LoVo (cell line): ENCODE measurements at regions not wholly inside any gene's neighbourhood (a gene's known extent, or its start where the extent isn't known, plus 50 kb on each side); places are given as distances from the start of the nearest gene placed in this dataset.
"Not testable (repeated sequence)": the region's sequence is repeated elsewhere in the genome, so short reads cannot be mapped to it uniquely, and the experiment has no call there.

Experiments
- DNase-seq: peaks from one replicate; pipeline ENCODE4 v3.0.0-alpha.2; 2016; ENCODE audit warnings: low spot score

DNA sequence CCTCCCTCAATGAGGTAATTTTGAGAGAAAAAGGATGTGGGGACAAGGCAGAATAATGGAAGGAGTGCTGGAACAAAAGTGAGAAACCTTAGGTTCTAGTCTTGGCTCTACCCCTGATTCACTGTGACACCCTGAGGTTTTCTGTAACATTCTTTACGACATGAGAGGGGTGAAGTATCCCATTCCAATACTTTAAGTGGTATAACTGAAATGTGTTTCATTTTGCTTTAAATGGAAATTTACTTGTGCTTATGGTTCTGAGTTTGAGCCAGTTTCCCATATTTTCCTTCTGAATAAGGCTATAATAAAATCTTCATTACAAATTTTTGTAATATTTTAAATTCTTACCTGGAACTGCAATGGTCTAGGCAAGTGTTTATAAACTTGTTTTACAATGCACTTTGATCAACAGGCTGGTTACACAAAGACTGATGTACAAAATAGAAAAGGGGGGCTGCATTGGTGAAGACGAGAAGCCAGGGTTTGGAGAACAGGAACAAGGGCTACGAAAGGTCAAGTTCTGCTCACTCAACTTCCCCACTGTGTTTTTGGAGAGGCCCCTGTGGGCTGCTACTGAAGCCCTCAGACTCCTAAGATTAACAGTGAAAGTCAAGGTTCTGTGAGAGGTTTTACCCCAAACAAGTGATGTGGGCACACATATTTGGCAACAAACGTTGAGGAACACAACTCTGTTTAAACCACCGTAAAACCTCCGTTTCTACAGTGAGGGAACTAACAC lies 171.9 kb upstream of the ELL2 start:
- DNase-seq, result peak; percentile 21

DNA sequence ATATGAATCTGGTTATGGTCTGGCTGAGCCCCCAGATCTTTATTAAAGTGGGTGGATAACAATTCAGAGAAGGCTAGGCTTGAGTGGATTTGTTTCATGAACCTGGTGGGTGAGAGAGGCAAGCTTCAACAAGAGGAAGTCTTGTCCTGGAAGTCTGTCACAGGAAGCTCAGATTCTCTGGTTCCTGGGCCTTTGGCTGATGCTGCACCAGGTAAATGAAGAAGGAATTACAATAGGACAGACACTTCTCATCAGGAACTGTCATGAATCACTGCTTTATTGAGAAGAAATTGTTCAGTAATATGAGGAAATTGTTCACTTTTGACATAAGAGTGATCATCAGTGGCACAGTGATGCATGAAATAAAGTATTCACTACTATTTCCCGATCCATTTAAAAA lies 167.6 kb upstream of the ELL2 start:
- no peak for DNase-seq

DNA sequence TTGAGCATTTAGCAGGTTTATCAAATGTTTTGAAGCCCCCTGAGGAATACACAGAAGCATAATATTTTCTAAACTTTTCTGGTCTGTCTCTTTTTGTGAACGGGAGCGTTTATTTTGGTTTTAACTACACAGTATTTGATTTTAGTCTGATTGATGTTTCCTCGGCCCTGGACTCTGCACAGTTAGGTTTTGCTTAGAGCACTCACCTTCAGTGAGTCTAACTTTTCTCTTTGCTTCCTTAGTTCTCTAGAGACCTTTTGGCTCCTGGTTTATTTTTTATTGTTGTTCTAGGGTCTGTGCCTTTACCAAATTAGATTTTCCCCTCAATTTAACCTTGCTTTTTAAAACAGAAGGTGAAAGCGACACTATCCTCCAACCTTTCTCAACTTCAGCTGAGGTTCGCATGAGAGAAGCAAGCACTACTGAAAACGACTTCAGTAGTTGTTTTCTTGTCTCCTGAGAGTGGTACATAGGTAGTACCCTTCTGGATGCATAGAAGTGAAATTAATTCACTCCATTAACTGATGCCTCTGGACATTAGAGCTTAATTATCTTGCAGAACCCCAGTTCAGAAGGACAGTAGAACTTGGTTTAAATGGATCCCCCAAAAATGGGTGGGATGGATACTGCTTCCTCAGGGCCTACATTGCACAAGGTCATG lies 166.7 kb upstream of the ELL2 start:
- DNase-seq, result no peak

DNA sequence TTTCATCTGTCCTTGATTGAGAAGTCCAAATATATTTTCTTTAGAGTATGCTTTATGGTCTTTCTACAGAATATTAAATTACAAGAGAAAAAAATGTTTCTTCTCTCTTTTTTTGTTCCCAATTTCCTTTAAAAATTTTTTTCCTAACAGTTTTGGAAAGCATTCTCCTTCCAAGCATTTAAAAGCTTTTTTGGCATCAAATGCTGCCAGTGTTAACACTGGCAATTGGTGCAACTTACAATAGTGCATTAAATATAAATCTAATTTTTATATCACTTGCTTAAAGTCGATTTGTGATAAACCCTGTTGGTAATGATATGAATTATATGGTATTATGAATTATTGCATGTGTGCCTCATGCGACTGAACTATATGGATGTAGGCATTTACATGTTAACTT lies 165.9 kb upstream of the ELL2 start:
- DNase-seq, result no peak

DNA sequence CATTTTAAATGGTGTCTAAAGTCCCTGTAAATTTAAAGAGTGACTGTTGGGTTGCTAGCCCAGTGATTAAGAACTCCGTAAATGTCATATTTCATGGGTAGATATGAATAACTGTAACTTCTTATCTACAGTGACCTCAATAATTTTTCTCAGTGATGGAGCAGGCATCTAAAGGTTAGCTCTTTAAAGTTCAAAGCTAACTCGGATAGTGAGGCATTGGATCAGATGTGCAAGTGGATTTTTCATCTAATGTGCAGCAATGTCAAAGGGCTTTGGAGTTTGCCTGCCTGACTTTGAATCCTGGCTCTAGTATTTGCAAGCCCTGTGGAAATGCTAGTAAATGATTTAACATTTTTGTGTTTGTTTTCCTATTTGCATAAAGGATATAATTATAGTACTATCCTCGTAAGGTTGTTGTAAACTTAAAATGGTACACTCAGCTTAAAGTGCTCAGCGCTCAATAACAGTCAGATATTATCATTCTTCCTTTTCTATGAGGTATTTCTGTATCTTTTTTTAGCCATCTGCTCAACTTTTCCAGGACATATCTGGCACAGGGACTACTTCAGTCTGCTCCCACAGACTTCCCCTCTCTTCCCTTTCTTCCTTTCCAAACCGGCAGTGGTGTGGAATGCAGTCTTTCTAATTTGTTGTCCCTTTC lies 163.7 kb upstream of the ELL2 start:
- DNase-seq, result no peak

DNA sequence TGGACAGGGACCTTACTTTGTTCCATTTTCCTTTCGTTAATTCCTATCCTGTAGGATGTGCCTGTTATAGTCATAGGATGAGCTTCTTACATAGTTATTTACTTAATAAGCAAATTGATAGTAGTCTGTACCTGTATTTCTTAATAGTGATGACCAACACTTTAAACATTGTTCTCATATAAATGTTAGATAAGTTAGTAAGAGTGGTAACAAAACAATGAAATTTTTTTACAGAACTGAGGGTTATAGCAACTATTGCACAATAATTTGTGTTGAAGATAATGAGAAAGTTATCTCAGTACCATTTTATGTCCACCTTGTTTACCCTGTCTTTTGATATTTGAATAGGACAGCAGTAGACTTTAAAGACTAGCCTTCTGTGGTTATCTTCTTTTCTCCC lies 162.9 kb upstream of the ELL2 start:
- DNase-seq, result no peak

DNA sequence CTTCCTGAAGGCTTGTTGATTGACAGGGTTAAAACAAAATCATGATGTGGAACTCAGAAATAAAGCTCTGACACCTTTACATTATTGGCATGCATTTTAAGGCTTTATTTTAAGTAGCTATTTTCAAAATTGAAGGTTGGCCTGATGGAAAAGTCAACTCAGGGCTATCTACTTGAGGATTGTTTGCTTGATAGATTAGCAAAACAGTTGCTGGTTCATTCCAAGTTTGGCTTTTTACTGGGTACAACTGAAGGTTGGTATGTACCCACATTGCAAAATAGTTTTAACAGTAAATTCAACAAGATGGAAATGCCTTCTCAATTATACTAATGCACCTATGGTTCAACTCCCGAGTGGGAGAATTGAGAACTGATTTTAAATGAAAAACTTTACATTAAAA lies 161.8 kb upstream of the ELL2 start:
- no peak for DNase-seq

DNA sequence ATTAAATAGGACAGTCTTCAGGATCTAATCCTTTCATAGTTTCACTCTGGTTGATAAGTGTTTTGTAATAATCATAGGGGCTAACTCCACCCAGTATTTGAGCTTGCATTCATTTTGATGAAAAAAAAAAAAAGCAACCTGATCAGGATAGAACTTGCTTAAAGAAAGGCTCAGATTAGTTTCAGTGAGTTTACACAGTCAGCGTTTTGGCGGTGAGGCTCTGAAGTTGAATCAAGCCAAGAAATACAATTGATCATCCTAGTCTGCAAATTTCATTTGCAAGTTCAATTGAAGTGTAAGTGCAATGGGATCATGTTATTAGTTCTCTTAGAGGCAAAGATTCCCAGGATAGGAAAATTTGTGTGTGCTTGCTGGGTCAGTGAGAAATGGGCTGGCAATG lies 159.7 kb upstream of the ELL2 start:
- DNase-seq, result no peak

DNA sequence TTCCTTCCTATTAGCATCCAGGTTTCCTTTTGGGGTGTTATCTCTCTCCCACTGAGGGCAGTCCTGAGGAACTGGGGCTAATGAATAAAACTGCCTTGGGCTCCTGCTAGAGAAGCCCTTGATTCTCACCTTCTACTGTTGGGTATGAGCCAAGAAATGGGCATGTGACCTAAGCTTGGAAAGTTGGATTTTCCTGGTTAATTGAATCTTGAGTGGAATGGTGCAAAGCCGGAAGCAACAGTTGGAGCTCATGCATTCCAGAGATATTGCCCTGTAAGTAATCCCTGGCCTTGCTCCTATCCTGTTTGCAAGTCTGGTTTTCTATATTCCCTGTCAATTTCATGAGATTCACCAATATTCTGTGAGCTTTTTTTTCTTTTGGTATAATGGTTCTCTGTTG lies 158.5 kb upstream of the ELL2 start:
- no peak for DNase-seq

DNA sequence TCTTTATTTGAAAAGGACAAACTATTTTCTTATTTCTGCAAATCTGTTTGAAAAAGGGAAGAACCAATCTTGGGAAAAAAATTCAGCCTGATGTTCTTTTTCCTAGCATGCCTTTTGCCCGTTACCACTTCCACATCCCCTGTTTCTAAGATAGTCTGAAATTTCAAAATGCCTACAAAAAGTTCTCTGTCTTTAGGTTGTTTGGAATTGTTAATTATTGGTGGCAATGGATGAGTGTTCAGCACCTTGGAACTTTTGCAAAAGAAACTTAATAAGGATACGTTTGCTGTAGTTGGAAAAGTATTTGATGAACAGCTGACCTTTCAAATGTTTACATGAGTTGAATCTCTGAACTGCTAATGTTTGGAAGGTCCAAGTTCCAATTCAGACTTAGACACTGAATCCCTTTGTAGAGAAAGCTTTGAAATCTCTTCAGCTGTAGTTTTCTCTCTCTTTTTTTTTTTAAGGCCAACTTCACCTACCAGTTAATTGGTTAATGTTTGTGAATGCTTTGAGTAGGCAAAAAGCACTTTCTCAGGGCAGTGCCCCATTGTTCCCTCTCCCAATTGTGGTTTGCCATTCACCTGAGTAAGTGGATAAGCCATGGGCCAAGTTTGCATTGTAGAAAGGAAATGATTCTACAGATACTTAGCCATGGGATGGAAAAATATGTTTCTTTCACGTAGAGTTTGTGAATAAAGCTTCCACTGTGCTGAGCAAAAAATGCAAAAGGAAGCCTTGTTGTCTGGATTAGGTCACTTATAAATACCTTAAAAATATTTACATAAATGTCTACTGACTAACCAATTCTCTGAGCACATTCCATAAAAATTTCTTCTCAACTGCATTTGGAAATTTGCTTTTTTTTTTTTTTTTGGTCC lies 156.4 kb upstream of the ELL2 start:
- no peak for DNase-seq

DNA sequence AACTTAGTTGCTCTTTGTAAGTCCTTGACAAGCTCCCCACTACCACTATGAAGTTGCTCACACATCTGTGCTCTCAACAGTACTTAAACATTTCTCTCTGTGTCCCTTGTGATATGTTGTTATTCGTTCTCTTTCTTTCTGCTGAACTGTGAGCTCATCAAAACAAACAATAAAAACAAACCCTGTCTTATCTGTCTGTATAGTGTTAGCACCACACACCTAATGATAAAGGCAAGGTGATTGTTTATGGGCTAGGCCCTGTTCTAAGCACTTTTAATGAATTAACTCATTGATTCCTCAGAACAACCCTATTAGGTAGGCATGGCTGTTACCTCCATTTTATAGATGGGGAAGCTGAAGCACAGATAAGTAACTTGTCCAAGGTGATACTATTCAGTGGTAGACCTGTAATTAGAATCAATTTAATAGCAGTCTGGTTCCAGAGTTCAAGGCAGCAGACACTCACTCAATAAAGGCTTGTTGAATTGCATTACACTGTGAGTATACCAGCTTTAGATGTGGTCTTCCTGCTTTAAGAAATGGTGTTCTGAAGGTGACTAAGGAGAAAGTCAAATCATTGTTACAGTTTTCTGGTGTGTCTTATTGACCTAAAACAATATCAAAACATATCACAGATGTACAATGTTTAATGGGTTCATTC lies 153.6 kb upstream of the ELL2 start:
- DNase-seq, result no peak

DNA sequence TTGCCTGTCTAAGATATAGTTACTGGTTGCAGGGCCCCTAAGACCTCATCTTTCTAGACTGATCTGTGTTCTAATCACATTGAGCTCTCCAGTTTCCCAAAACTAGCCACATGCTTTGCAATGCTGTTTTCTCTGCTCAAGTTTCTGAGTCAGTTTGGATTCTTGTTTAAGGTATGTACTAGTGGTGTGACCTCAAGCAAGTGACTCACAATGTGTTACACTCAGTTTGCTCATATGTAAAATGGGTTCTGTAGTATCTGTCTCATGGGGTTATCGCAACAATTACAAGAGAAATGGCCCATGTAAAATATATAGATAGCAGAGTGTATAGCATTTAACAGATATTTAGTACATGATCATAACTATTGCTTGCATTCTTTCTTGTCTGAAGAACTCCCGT lies 153.1 kb upstream of the ELL2 start:
- DNase-seq, result no peak

DNA sequence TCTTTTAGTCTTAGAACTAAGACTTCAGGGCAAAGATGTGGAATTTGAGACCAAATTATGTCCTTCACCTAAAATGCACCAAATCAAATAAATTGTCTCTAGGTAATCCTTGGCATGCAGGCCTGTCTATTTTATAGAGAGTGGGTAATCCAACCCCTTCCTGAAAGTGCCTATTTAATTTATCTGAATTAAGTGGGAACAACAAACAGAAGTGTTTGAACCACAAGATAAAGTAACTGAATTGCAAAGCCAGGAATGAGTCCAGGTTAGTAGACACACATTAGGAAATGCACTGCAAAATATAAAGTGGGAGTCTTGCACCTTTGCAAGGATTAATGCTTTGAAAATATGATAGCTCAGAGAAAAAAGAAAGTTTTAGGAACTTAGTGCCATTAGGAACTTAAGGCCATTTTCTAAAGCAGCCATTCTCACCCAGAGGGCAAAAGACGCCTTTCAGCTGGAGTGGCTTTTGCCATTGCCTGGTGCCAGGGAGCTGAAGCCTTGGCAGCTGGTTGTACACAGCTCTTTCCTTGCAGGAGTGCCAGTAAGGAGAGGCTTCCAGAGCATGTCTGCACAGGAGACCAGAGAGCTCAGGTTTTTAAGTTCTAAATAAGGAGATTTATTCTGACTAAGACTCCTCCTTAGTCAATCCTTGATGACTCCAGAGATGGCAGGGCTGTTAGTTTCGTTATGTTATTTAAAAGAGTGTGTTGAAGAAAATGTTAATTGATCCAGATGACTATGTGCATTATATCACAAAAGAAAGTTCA lies 151.7 kb upstream of the ELL2 start:
- no peak for DNase-seq

DNA sequence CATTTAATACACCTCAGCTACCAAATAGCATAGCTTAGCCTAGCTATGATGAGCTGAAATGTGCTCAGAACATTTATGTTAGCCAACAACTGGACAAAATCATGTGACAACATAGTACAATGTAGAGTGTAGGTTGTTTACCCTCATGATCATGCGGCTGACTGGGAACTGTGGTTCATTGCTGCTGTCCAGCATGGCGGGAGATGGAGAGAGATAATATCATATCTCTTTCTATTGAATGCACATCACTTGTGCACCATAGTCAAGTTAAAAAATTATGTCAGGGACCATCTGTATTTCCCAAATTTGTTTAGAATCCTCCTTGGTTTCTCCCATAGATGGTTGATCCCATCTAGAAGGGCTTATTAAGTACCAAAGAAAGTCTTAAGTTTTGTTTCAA lies 151.1 kb upstream of the ELL2 start:
- DNase-seq, result no peak

DNA sequence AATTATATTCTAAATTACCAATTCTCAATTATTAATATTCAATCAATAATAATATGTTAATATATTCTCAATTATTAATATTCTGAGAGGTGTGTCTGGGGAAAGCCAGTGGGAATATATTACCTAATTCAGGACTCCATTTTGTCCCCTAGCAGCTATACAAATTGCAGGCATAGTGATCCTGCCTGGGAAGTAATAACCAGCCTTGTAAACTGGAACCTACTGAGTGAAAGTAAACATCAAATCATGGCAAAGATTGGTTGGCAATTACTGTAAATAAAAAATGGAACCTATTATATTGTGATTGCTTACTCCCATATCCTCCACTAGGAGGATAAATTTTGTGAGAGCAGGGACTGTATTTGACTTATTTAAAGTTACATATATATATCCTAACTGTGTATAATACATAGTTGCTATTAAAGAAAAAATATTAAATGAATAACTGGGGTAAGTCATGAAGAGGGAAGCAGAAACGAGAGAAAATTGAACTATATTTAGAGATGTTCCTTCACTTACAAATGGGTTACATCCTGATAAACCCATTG lies 150.5 kb upstream of the ELL2 start:
- DNase-seq, result no peak

DNA sequence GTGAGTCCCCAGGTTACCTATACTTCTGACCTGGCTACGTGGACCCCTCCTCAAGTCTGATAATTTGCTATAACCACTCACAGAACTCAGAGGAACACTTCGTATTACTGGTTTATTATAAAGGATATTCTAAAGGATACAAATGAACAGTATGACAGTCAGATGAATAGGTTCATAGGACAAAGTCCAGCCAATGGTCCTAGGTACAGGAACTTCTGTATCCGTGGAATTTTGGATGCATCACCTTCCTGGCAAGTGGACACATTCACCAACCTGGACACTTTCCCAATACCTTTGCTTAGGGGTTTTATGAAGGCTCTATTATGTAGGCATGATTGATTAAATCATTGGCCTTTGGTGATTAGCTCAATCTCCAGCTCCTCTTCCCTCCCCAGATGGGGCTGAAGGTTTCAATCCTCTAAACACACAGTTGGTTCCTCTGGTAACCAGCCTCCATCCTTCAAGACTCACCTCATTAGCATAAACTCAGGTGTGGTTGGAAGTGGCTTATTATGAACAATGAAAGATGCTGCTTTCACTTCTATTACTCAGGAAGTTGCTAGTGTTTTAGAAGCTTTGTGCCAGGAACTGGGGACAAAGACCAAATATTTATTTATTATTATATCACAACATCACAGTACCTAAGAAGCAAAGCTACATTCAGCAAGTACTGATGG lies 149.6 kb upstream of the ELL2 start:
- no peak for DNase-seq

DNA sequence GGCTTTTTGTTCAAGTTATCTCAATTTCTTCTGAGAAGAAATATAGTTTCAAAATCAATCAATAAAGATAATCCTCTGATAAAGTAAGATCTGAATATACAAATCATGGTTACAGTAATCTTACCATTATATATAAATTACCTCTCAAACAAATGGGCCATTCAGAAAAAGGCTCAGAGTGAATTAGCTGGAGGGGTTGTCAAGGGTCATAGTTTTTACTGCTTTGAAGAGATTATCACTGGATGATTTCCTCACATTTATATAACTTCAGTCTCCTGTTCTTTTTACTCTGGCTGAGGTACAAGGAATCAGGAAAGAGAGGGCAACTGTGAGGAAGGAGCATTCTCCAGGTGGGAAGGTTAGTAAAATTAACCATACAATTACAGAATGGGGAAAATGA lies 148.6 kb upstream of the ELL2 start:
- no peak for DNase-seq

DNA sequence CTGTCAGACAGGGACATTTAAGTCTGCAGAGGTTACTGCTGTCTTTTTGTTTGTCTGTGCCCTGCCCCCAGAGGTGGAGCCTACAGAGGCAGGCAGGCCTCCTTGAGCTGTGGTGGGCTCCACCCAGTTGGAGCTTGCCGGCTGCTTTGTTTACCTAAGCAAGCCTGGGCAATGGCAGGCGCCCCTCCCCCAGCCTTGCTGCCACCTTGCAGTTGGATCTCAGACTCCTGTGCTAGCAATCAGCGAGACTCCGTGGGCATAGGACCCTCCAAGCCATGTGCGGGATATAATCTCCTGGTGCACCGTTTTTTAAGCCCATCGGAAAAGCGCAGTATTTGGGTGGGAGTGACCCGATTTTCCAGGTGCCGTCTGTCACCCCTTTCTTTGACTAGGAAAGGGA lies 147.0 kb upstream of the ELL2 start:
- not testable (repeated sequence) for DNase-seq

DNA sequence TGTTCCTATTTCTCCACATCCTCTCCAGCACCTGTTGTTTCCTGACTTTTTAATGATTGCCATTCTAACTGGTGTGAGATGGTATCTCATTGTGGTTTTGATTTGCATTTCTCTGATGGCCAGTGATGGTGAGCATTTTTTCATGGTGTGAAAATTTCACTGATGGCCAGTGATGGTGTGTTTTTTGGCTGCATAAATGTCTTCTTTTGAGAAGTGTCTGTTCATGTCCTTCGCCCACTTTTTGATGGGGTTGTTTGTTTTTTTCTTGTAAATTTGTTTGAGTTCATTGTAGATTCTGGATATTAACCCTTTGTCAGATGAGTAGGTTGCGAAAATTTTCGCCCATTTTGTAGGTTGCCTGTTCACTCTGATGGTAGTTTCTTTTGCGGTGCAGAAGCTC lies 142.2 kb upstream of the ELL2 start:
- DNase-seq, result not testable (repeated sequence)

DNA sequence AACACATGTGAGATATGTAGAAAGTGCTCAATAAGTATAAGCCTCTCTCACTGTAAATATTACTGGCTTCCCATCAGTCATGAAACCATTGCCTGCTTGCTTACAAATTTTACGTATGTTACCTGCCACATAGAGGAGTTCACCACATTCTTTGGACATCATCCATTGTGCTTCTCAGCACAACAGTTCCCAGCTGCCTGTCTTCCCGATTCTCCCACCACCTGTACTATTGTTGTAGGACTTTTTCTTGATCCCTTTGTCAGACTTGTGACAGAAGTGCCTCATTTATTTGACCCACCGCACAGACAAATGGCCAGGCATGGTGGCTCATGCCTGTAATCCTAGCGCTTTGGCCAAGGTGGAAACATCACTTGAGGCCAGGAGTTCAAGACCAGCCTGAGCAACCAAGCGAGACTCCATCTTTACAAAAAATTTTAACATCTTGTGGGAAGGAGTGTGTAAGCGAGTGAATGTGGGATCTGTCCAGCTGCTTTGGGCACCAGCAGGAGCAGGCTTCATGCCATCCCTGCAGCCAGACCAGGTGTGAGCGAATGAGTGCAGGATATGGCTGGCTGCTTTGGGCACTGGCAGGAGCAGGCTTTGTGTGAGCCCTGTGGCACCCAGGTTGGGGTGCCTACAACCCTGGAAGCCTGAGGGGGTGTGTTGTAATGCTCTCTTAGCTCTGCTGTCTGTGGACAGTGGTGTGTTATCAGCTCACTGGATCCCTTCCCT lies 139.9 kb upstream of the ELL2 start:
- no peak for DNase-seq
